OCI-LY1 (cell line): ENCODE measurements at regions not wholly inside any gene's neighbourhood (a gene's known extent, or its start where the extent isn't known, plus 50 kb on each side); places are given as distances from the start of the nearest gene placed in this dataset.

Source experiments
- CTCF ChIP-seq: fragments of 200-600 bp; sonication (generic), shearing (Covaris generic); IDR thresholded peaks from 2 replicates; pipeline ENCODE4 v1.5.1; 2017; ENCODE audit warnings: mild to moderate bottlenecking, antibody characterized with exemption, low read length, moderate library complexity, mixed read lengths
- EZH2 ChIP-seq: fragments of 200-600 bp; sonication (generic), shearing (Covaris generic); IDR thresholded peaks from 2 replicates; pipeline ENCODE4 v1.8.0; 2017; ENCODE audit warnings: borderline replicate concordance, mixed run types, mild to moderate bottlenecking, antibody characterized with exemption, low read length, moderate library complexity, mixed read lengths

DNA sequence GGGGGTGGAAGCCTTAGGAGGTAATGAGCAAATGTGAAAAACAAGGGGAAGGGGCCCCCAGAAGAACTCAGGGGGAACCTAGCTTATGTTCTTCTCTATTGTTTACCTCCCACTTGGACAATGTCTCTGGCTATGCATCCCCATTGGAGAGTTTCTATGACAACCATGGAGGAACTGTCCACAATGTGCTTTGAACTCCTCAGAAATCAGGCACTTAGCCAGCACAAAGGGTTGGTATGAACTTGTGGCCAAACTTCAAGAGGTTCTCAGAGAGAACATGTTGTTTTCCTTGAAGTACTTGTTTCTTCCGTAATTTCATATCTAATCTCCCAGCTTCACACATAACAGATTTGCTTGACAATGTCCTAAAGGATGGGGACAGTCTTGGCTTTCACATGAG is 202.8 kb upstream of the PELI2 start:
- TF ChIP-seq CTCF (no peak), EZH2 (no peak)
